NT2/D1 (cell line): ENCODE measurements at regions not wholly inside any gene's neighbourhood (a gene's known extent, or its start where the extent isn't known, plus 50 kb on each side); places are given as distances from the start of the nearest gene placed in this dataset.
"Not testable (repeated sequence)": the region's sequence is repeated elsewhere in the genome, so short reads cannot be mapped to it uniquely, and the experiment has no call there.

ENCODE experiments used
- DNase-seq: peaks from one replicate; pipeline ENCODE4 v3.0.0-alpha.2; 2011; ENCODE audit warnings: low read depth, low spot score
- H3K27me3 ChIP-seq: 2 replicates; pipeline ENCODE4 v1.6.0; 2011; ENCODE audit warnings: mild to moderate bottlenecking; ENCODE audit not compliant: insufficient read length, insufficient read depth
- H3K36me3 ChIP-seq: 2 replicates; pipeline ENCODE4 v1.6.1; 2011; ENCODE audit warnings: mild to moderate bottlenecking, low read length, mixed read lengths; ENCODE audit not compliant: insufficient read depth, insufficient read length
- H3K4me1 ChIP-seq: 2 replicates; pipeline ENCODE4 v1.5.1; 2011; ENCODE audit not compliant: insufficient read depth, insufficient read length
- H3K4me3 ChIP-seq: 2 replicates; pipeline ENCODE4 v1.5.1; 2011; ENCODE audit warnings: low read depth; ENCODE audit not compliant: insufficient read length
- H3K9ac ChIP-seq: 2 replicates; pipeline ENCODE4 v1.6.0; 2011; ENCODE audit warnings: low read depth; ENCODE audit not compliant: insufficient read length
- H3K9me3 ChIP-seq: 2 replicates; pipeline ENCODE4 v1.5.1; 2011; ENCODE audit warnings: mild to moderate bottlenecking, low read length; ENCODE audit not compliant: insufficient read depth
- SUZ12 ChIP-seq: IDR thresholded peaks from 2 replicates; pipeline ENCODE4 v1.6.1; 2011; ENCODE audit not compliant: insufficient read length, insufficient read depth; ENCODE audit errors: extremely low read depth
- YY1 ChIP-seq: IDR thresholded peaks from 2 replicates; pipeline ENCODE4 v1.6.1; 2011; ENCODE audit not compliant: insufficient read length, insufficient read depth
- ZNF274 ChIP-seq: IDR thresholded peaks from 2 replicates; pipeline ENCODE4 v1.6.1; 2011; ENCODE audit warnings: mild to moderate bottlenecking, low read depth, low read length

DNA sequence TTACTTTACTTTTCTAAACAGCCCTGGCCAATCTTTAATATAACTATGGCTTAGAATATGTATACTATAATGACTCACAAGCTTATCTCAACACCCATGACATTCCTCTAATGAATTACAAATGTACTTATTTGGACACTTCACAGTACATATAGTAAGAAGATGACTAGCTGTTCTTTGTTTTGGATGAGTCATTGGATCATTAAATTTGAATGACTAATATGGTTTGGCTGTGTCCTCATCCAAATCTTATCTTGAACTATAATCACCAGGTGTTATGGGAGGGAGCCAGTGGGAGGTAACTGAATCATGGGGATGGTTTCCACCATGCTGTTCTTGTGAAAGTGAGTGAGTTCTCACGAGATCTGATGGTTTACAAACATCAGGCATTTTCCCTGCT is 807.5 kb upstream of the SORCS1 start:
- no peak for DNase-seq
- no peaks in the 10 kb centered on the region for H3K4me1 ChIP-seq
- no peak for TF ChIP-seq YY1
- no peak for TF ChIP-seq SUZ12
- no peak for TF ChIP-seq ZNF274
- no peaks in the 10 kb centered on the region for H3K36me3 ChIP-seq
- no peak overlapping the region for H3K4me3 ChIP-seq
- no peak overlapping the region for H3K9ac ChIP-seq
- H3K9me3 ChIP-seq, result no peaks in the 10 kb centered on the region; the same call in 1 of the 2 replicates
- no peaks in the 10 kb centered on the region for H3K27me3 ChIP-seq

GRCh38 chr10:107971411-107971810 is 806.9 kb upstream of the SORCS1 start:
- Histone ChIP-seq H3K9me3 (no peaks in the 10 kb centered on the region; the same call in 1 of the 2 replicates), H3K9ac (no peak overlapping the region), H3K4me3 (no peak overlapping the region), H3K27me3 (no peaks in the 10 kb centered on the region), H3K4me1 (no peaks in the 10 kb centered on the region), H3K36me3 (no peaks in the 10 kb centered on the region)
- TF ChIP-seq ZNF274 (no peak), SUZ12 (no peak), YY1 (no peak)
- no peak for DNase-seq

DNA sequence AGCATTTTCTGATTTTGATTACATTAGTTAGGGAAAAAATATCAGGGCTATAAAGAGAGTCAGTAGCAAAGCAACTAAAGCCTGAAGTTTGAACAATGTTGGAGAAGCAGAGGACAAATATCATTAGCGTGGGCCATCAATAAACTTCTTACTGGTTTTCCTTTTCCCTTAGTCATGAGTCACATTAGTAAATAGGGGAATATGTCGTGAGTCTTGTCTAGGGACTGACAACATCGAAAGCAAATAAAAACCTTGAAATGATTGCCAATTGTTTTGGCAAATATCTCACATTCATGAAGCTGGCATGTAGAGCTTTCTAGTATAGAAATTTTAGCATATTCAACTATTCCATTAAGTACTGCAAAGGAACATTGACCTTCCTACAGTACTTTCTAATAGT is 806.0 kb upstream of the SORCS1 start:
- no peaks in the 10 kb centered on the region for H3K36me3 ChIP-seq
- no peaks in the 10 kb centered on the region; the same call in 1 of the 2 replicates for H3K9me3 ChIP-seq
- H3K4me3 ChIP-seq, result no peak overlapping the region
- H3K9ac ChIP-seq, result no peak overlapping the region
- H3K4me1 ChIP-seq, result no peaks in the 10 kb centered on the region
- H3K27me3 ChIP-seq, result no peaks in the 10 kb centered on the region
- no peak for DNase-seq
- TF ChIP-seq ZNF274 (no peak), SUZ12 (no peak), YY1 (no peak)

DNA sequence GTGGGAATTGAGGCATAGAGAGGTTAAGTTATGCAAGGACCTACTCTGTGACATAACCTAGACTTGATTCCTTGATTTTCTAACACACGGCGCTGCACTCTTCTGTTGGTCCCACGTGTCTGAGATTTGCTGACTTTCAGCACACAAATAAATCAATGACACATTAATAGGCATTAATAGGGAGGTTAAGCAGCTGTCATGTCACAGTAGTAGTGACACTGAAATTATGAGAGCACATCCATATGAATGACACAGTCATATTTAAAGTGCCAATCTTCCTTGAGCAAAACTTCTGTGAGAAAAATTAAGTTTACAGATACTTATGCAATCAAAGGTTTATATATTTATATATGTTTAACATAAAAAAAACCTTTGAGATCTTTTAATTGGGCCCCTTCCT is 805.4 kb upstream of the SORCS1 start:
- Histone ChIP-seq H3K4me1 (no peaks in the 10 kb centered on the region), H3K9ac (no peak overlapping the region)
- TF ChIP-seq SUZ12 (no peak), YY1 (no peak), ZNF274 (no peak)

DNA sequence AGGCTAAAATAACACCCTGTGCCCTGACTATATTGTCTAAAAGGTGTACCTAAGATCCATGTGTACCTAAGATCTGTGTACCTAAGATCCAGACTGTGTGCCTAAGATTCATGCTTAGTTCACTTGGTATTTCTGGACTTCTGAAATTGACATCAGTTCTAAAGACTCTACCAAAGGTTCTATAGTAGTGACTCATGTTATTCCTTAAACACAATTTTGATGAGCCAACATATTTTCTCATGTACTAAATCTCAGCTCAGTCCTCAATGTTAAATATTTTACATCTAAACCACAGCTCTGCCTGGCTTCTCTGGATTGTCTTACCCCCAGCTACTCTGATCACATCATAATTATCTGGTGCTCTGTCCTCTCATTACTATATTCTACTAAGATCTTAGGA is 802.3 kb upstream of the SORCS1 start:
- Histone ChIP-seq H3K4me1 (no peaks in the 10 kb centered on the region), H3K9me3 (no peaks in the 10 kb centered on the region), H3K27me3 (no peaks in the 10 kb centered on the region), H3K9ac (no peak overlapping the region), H3K36me3 (no peaks in the 10 kb centered on the region), H3K4me3 (no peak overlapping the region)
- DNase-seq, result no peak
- TF ChIP-seq ZNF274 (no peak), SUZ12 (no peak), YY1 (no peak)

More for the DNA sequence above, 805.4 kb upstream of the SORCS1 start:
- no peaks in the 10 kb centered on the region for H3K36me3 ChIP-seq
- no peaks in the 10 kb centered on the region; the same call in 1 of the 2 replicates for H3K9me3 ChIP-seq
- H3K4me3 ChIP-seq, result no peak overlapping the region
- H3K27me3 ChIP-seq, result no peaks in the 10 kb centered on the region
- no peak for DNase-seq

- Histone ChIP-seq H3K9me3 (peaks cover 19% of the 10 kb centered on the region; the same call in 1 of the 2 replicates), H3K27me3 (no peaks in the 10 kb centered on the region), H3K36me3 (no peaks in the 10 kb centered on the region), H3K9ac (no peak overlapping the region), H3K4me3 (no peak overlapping the region), H3K4me1 (no peaks in the 10 kb centered on the region)
- no peak for TF ChIP-seq ZNF274
- TF ChIP-seq SUZ12, result no peak
- no peak for TF ChIP-seq YY1
- peak; percentile 11 for DNase-seq
These were observed 788.4 kb upstream of the SORCS1 start for GRCh38 chr10:107952649-107953556.

- H3K27me3 ChIP-seq, H3K4me1 ChIP-seq, H3K4me3 ChIP-seq, H3K9ac ChIP-seq, DNase-seq, H3K36me3 ChIP-seq: not testable (repeated sequence)
- H3K9me3 ChIP-seq, result peaks cover 19% of the 10 kb centered on the region; the same call in 1 of the 2 replicates
These were observed 786.0 kb upstream of the SORCS1 start for GRCh38 chr10:107950411-107951062.
